ENCODE measurements at regions not wholly inside any gene's neighbourhood (a gene's known extent, or its start where the extent isn't known, plus 50 kb on each side); places are given as distances from the start of the nearest gene placed in this dataset.

DNA sequence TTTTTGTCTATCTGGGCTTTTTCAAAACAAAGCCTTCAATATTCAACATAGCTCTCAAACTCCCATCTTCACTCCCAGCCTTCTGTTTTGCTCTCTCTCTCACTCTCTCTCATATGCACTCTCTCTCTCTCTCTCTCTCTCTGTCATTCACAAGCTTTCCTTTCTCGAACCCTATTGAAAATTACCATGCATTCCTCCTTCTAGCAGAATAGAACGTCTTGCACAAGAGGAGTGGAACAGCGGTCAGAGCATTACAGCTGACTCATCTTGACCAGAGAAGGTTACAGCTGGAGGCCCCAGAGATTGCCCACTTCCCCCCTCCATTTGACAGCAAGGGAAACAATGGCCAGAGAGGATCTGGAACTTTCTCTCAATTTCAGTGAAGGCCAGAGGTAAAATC, 51.0 kb upstream of the LIFR start:
- Histone ChIP-seq H3K27me3 (replicated peaks in 1 of 4; ENCODE audit: control extremely low read depth in 1 of 4, control insufficient read depth in 3 of 4, insufficient read depth in 4 of 4, low read length in 3 of 4) (peaks cover 0 to 5% (median 0%) of the 10 kb centered on the region in 4 experiments), H3K4me3 (ENCODE audit: control extremely low read depth in 1 of 5, extremely low read depth in 1 of 5, insufficient read depth in 1 of 5, low read depth in 2 of 5, low read length in 4 of 5) (no peak overlapping the region), H2AFZ (ENCODE audit: insufficient read depth, low read depth, low read length, poor library complexity, severe bottlenecking) (no peak overlapping the region), H3K9ac (ENCODE audit: low read length) (no peak overlapping the region), H3K4me1 (ENCODE audit: control insufficient read depth in 2 of 2, insufficient read depth in 2 of 2, low read length in 2 of 2) (no peaks in the 10 kb centered on the region), H4K20me1 (ENCODE audit: control insufficient read depth, insufficient read depth, low read length, poor library complexity, severe bottlenecking) (no peaks in the 10 kb centered on the region), H3K9me3 (ENCODE audit: control extremely low read depth in 1 of 3, control insufficient read depth in 2 of 3, insufficient read depth in 1 of 3, low read length in 2 of 3) (no peaks in the 10 kb centered on the region), H3K79me2 (ENCODE audit: control insufficient read depth, insufficient read depth, low read length) (no peaks in the 10 kb centered on the region), H3K27ac (ENCODE audit: low read length in 2 of 2) (no peak overlapping the region), H3K36me3 (replicated peaks in 1 of 2; ENCODE audit: control extremely low read depth in 1 of 2, control insufficient read depth in 1 of 2, extremely low read depth in 1 of 2, insufficient read depth in 2 of 2, low read length in 1 of 2) (no peaks in the 10 kb centered on the region), H3K4me2 (replicated peaks; ENCODE audit: low read depth, low read length, poor library complexity, severe bottlenecking) (no peak overlapping the region)
- Mint-ChIP-seq H3K4me1 (no peaks in the 10 kb centered on the region), H3K27ac (no peak overlapping the region), H3K27me3 (peaks cover 3% of the 10 kb centered on the region), H3K9me3 (ENCODE audit: insufficient read depth) (no peaks in the 10 kb centered on the region), H3K4me3 (no peak overlapping the region)
- intact Hi-C loops (cut with micrococcal nuclease), result no loop called here
- ATAC-seq (ENCODE audit: low read depth) (no peak), DNase-seq (no peak)
- WGBS (ENCODE audit: insufficient coverage), result 18% methylated on average over 3 of the region's 3 CpGs
- TF ChIP-seq EZH2 (IDR thresholded peaks at IDR 0.05; ENCODE audit: borderline replicate concordance, insufficient read depth, low read depth, low read length, poor library complexity, severe bottlenecking), result no peak
- TF ChIP-seq, protein P1, sequence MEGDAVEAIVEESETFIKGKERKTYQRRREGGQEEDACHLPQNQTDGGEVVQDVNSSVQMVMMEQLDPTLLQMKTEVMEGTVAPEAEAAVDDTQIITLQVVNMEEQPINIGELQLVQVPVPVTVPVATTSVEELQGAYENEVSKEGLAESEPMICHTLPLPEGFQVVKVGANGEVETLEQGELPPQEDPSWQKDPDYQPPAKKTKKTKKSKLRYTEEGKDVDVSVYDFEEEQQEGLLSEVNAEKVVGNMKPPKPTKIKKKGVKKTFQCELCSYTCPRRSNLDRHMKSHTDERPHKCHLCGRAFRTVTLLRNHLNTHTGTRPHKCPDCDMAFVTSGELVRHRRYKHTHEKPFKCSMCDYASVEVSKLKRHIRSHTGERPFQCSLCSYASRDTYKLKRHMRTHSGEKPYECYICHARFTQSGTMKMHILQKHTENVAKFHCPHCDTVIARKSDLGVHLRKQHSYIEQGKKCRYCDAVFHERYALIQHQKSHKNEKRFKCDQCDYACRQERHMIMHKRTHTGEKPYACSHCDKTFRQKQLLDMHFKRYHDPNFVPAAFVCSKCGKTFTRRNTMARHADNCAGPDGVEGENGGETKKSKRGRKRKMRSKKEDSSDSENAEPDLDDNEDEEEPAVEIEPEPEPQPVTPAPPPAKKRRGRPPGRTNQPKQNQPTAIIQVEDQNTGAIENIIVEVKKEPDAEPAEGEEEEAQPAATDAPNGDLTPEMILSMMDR (IDR thresholded peaks at IDR 0.05), result no peak
- ChIA-PET CTCF (no interaction called here), POLR2A (no interaction called here)

DNA sequence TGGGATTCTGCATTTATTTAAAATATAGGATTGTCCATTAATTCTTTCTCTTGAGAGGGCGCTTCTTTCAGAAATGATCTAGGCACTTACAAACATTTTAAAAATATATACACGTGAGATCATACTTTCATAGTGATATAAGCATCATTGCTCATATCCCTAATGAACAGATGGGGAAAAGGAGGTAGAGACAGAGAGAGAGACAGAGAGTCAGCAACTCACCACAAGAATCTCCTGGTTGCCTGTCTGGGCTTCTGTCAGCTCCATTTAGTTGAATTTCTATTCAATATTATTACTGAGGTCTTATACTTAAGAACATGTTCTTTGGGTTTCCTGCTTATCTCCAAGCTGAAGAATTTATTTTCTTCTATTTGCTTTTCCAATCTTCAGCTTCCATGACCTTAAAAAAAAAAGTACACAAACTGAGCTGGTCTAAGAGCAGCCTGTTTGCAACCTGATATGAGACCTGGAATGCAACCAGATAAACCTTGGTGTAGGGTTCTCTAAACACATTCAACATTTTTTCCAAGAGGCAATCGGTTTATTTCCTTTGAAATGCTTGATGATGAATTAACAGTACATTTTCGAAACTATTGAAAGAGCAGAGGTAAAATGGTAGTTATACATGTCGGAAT, 51.6 kb upstream of the LIFR start:
- ChIA-PET POLR2A (no interaction called here), CTCF (no interaction called here)
- Histone ChIP-seq H3K27me3 (replicated peaks in 1 of 4; ENCODE audit: control extremely low read depth in 1 of 4, control insufficient read depth in 3 of 4, insufficient read depth in 4 of 4, low read length in 3 of 4) (peaks cover 0 to 5% (median 0%) of the 10 kb centered on the region in 4 experiments), H3K36me3 (replicated peaks in 1 of 2; ENCODE audit: control extremely low read depth in 1 of 2, control insufficient read depth in 1 of 2, extremely low read depth in 1 of 2, insufficient read depth in 2 of 2, low read length in 1 of 2) (no peaks in the 10 kb centered on the region), H3K9me3 (ENCODE audit: control extremely low read depth in 1 of 3, control insufficient read depth in 2 of 3, insufficient read depth in 1 of 3, low read length in 2 of 3) (no peaks in the 10 kb centered on the region), H3K4me3 (ENCODE audit: control extremely low read depth in 1 of 5, extremely low read depth in 1 of 5, insufficient read depth in 1 of 5, low read depth in 2 of 5, low read length in 4 of 5) (no peak overlapping the region), H4K20me1 (ENCODE audit: control insufficient read depth, insufficient read depth, low read length, poor library complexity, severe bottlenecking) (no peaks in the 10 kb centered on the region), H3K4me1 (ENCODE audit: control insufficient read depth in 2 of 2, insufficient read depth in 2 of 2, low read length in 2 of 2) (no peaks in the 10 kb centered on the region), H3K27ac (ENCODE audit: low read length in 2 of 2) (no peak overlapping the region), H3K79me2 (ENCODE audit: control insufficient read depth, insufficient read depth, low read length) (no peaks in the 10 kb centered on the region), H3K9ac (ENCODE audit: low read length) (no peak overlapping the region), H3K4me2 (replicated peaks; ENCODE audit: low read depth, low read length, poor library complexity, severe bottlenecking) (no peak overlapping the region), H2AFZ (ENCODE audit: insufficient read depth, low read depth, low read length, poor library complexity, severe bottlenecking) (no peak overlapping the region)
- TF ChIP-seq, protein P1 (IDR thresholded peaks at IDR 0.05), result no peak
- TF ChIP-seq EZH2 (IDR thresholded peaks at IDR 0.05; ENCODE audit: borderline replicate concordance, insufficient read depth, low read depth, low read length, poor library complexity, severe bottlenecking), result no peak
- H3K4me1 Mint-ChIP-seq, result no peaks in the 10 kb centered on the region
- DNase-seq (no peak), ATAC-seq (ENCODE audit: low read depth) (no peak)
- no peak overlapping the region for H3K27ac Mint-ChIP-seq
- no CpG with 5 or more reads among the region's 5 CpGs for WGBS (ENCODE audit: insufficient coverage)
- H3K9me3 Mint-ChIP-seq (ENCODE audit: insufficient read depth), result no peaks in the 10 kb centered on the region
- no peak overlapping the region for H3K4me3 Mint-ChIP-seq
- intact Hi-C loops (cut with micrococcal nuclease), result no loop called here
- peaks cover 3% of the 10 kb centered on the region for H3K27me3 Mint-ChIP-seq
